HS-5 (cell line): ENCODE measurements at regions not wholly inside any gene's neighbourhood (a gene's known extent, or its start where the extent isn't known, plus 50 kb on each side); places are given as distances from the start of the nearest gene placed in this dataset.
"Not testable (repeated sequence)": the region's sequence is repeated elsewhere in the genome, so short reads cannot be mapped to it uniquely, and the experiment has no call there.

Source experiments
- DNase-seq: peaks from one replicate; pipeline ENCODE4 v3.0.0-alpha.2; 2012; ENCODE audit warnings: low read depth

DNA sequence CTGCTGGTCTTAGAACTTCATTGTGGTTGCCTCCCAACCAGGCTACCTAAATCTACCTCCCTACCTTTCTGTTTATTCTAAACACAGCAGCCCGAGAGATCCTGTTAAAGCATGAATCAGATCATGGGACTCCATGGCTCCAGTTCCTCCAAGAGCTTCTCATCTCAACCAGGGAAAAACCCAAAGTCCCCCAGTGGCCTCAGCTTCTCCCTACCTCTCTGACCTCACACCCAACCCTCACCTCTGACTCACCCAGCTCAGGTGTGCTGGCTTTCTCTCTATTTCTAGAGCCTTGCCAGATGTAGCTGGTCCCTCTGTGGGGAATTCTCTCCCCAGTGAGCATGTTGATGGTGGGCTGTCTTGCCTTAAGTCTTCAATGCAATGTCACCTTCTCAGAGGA, 93.8 kb upstream of the COPS8 start:
- no peak for DNase-seq

DNA sequence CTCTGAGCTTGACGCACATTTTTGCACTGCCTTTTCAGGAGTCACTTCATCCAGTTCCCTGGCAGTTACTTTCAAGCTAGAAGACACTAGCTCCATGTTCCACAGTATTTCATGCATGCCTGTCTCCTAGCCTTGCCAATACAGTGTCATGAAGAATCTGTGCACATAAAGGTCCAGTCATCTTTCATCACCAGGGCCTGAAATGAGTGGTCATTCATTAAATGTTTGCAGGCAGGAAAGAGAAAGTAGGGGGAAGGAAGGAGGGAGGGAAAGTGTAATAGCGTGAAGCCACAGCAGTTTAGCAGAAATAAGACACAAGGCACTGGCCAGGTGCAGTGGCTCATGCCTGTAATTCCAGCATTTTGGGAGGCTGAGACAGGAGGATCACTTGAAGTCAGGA, 92.4 kb upstream of the COPS8 start:
- DNase-seq, result no peak

DNA sequence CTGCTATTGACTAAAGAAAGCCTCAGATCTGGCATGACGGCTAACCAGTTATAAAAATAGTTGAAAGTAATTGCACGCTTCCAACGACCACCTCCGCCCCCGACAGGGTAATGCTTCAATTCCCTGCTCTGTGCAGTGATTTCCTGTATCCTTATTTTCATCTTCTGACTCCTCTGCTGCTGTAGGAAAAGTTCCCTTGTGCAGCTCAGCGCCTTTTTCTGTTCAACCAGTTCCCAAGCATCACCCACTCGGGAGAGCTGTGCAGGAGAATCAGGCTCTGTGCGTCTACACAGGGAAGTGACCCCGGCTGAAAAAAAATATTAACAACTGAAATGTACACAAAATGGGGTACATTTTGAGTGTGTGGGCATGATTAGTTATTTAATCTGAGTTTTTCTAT, 91.3 kb upstream of the COPS8 start:
- no peak for DNase-seq

DNA sequence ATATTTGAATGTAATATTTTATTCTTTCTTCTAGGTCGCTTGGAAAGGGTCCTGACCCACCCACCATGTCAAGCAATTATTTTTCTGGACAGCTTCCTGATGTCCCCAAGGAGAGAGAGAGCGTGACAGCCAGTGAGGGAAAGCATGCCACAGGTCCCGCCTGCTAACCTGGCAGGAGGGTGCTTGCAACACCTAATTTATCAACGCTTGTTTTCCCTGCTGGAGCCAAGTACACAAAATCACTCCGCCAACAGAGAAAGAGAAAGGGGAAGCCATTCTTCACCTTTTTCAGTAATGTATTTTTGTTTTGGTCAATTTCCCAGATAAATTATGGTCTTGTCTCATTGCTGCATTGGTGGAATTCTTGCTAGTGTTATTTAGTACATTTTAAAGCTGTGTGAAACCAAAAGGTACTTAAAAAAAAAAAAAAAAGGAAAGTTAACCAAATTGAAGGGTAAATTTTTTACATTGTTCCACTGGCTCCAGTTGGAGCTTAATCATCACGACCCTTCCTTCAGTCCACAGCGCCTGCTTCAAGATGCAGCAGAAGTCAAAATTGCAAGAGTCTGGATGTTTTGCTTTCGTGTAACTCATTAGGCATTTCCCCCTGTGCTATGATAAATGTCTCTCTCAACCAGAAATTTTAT, 88.5 kb upstream of the COPS8 start:
- DNase-seq, result no peak

DNA sequence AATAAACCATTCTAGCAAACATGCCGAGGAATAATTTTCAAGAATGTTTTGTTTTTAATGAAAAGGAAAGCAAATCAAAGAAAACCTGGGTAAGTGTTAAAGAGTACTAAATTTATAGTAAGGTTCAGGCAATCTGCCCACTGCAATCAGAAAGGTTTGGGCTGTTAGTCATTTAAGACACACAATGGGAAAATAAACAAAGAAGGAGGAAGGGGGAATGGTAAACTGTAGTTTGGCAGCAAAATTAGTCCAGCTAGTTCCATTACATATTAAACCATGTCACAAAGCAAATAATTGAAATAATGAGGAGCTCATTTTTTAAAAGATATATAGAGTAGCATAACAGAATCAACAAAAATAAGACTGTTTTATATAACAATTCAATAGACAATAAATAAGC, 87.5 kb upstream of the COPS8 start:
- DNase-seq, result no peak

DNA sequence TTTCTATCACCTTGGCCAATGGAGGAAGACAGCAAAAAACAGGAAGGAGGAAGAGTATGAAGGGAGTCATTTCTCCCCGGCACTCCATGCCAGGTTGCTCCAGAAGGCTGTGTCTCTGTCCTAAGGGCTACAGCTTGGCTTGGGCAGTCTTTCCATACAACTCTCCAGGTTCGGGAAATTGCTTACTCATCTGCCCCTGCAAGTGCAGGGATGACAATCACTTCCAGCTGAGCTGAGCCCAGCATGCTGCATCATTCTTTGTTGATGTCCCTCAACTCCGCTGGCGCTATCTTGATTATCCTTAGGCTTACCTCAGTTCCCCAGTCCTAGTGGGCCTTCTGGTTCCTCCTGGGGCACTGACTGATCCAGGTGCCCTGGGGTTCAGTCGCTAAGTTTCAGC, 86.9 kb upstream of the COPS8 start:
- DNase-seq, result no peak

DNA sequence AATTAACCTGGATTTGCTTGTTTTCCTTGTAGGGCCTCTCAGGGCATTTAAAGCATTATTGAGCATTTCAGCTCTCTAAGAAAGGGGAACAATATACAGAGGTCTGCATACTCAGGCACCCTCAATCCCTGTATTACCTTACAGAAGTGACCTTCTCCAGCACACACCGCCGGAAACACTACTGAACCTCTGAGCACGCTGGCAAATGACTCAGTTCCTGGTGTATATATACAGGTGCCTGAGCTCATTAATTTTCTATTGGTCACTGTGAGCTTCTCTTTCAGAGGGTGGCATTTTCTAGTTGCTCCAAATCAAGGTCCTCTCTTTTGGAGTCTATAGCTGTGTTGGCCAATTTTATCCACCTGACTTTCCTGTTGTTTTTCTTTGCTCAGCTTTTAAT, 85.2 kb upstream of the COPS8 start:
- no peak for DNase-seq

DNA sequence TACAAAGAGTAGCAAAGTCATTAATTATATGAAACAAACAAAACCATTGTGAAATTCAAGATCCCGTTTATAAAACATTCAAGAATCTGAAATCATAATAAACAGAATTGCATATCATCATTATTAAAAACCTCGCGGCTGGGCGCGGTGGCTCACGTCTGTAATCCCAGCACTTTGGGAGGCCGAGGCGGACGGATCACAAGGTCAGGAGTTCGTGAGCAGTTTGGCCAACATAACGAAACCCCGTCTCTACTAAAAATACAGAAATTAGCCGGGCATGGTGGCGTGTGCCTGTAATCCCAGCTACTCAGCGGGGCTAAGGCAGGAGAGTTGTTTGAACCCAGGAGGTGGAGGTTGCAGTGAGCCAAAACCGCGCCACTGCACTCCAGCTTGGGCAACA, 80.3 kb upstream of the COPS8 start:
- DNase-seq, result not testable (repeated sequence)

DNA sequence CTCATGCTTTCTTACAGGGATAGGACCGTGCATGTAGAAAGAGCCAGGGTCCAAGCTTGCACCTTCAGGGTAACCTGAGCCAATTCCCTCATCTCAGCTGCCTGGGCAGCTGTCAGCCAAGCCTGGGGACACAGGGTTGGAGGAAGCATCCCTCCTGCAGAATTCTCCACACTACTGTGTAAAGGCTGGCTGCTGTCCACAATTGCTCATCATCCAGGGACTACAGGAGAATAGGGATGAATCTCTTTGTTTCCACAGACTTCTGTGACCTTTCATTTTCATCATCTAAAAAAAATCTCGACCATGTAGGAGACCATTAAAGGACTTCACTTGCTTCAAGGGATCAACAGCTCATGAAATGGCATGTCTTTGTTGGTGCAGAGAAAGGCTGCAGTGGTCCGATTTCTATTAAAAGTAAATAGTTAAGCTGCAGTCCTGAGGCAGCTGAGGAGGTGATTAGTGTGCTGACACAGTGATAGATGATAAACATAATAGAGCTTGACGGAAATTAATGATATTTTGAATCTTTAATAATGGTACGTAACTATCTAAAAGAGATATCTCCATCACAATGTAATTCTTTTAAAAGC, 74.4 kb upstream of the COPS8 start:
- DNase-seq, result no peak

DNA sequence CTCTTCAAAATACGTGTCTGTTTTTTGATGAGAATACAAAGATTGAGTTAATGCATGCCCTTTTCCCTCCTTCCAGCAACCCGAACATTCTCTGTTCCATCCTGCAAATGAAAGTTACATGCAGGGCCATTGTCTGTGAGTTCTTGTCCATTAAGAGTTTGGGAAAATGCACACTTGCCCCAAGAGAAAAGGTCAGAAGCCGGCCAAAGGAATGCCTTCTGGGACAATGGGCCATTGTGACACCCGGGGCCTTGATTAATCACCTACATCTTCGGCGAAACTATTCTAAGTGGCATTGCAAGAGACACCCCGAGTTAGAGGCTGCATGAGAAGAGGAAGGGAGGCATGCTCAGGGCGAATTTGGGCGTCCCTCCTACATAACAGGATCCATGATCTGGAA, 73.7 kb upstream of the COPS8 start:
- no peak for DNase-seq

DNA sequence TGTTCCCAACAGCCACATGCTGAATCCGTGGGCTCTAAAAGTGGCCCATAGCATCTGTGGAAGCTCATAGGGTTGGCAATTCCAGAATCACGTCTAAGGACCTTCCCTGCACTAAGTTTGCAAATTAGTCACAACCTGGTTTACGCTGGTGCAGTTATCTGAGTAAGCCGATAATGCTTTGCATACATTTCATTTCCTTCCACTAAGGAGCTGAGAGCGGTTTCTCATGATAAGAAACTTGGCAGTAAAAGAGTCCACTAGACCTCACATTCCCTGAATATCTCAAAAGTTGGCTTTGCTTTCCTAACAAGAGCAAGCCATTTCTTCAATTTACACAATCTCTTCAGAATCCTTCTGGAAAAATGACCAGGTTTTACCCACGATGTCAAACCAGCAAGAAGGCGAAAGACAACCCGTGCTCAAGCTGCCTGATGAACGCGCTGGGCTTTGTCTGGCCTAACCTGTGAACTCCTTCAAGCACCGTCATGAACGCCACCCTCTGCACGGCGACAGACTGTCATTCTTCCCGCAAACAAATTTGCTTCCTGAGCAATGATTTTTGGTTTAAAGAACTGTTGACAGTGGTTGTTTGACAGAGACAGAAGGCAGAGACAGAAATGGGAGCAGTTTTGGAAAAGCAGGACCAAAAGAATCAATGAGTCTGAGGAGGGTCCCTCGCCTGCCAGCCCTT, 73.0 kb upstream of the COPS8 start:
- DNase-seq, result no peak

DNA sequence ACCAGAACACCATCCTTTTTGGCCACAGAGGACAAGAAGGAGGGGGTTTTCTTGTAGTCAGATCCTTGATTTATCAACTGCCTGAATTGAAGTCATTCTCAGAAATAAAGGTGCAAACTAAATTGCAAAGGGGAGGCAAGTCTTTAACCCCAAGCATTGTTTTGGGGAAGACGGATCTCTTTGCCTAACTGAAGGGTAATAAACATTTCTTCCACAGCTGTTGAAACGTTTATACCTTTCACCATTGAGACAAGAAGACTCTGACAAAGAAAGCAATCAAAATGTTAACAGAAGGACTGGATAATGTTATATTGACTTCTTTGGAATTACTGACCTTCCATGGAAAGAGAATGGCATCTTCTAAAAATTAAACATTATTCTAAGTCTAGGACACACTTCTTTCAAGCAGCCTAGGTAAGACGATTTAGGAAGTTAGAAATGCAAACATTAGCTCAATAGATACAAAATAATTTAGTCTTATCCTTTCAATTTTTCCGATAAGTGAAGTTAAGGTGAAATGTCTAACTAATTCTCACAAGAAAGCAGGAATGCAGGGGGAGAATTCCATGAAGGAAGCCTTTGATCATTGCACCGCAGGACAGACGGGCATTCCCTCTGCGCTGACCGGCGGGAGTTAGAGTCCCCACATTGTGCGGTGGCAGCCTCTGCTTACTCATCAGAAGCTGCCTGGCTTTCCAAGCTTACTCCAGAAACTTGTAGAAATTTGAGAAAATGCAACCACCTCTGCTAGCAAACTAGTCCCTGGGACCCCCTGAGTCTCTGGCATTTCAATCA, 69.4 kb upstream of the COPS8 start:
- DNase-seq, result no peak

DNA sequence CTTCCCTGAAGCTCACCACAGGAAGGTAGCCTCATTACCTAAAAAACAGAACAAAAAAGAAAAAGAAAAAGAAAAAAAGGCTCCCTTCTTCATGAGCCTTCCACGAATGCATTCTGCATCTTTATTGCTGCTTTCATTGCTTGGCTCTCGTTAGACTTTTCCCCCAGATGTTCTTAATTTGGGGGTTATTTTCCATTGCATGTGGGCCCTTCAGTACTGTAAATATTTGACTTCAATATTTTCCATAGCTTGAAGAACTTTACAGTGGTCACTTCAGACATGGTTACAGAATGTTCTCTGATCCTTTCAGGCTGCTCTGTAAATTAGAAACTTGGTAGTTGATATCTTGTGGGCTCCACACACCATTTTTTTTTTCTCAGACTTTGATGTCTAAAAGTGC, 65.6 kb upstream of the COPS8 start:
- no peak for DNase-seq

DNA sequence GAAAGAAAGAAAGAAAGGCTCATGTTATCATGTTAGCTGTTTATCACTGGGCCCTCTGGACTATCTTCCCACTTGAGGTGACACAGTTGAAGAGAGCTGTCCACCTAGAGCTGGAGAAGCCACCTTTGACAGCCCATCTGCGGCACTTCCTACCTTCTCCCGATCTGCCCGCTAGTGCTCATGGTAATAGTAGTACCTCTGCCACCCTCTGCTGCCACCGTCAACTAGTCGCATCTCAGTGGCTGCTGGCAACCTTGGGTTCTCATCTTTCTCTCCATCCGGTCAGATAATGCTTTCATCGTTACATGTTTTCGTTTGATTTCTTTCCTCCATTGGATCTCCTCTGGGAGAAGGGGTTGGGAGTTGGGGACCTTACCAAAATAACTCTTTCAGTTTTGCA, 63.2 kb upstream of the COPS8 start:
- no peak for DNase-seq

DNA sequence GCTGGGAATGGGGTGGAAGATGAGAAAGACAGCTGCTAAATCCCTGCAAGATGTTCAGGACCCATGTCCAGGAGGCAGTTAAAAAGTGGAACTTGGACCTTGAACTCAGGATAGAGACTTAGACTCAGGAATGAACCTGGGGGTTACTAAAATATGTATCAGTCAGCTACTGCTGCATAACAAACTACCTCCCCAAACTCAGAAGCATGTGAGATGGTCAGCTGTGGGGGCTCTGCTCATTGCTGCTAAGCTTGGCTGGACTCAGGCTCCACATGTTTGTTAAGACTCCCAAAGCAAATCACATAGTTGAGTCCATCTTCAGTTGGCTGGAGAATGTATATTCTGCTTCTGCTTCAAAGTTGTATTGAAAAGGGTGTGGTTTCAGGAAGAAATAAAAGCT, 61.4 kb upstream of the COPS8 start:
- no peak for DNase-seq

DNA sequence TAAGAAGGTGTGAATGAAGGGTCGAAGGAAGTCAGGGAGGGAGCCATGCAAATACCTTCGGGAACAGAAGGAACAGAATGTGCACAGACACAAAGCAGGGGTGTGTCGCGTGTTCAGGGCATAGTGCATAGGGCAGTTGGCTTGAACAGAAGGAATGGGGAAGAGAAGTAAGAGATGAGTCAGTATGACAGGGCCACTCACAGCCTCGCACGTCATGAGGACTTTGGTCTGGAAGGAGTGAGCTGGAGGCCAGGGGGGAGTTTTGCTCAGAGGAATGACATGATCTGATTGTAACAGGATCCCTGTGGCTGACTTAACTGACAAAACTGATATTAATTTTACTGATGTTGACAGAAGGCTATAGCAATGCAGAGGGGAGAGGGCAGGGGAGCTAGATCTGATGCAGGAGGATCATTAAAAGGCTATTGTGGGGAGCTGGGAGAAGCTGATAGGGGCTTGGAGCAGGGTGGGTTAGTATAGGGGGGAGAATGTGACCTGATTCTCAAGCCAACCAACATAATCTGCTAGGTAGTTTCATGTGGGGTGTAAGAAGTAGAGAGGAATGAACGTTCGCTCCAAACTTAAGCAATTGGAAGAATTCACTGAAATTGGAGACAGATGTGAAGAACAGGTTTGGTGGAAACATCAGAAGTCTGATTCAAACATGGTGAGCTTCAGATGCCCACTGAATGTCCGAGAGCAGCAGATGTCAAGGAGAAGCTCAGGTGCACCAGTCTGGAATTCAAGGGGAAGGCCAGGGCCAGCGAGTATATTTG, 60.4 kb upstream of the COPS8 start:
- peak; percentile 84 for DNase-seq

DNA sequence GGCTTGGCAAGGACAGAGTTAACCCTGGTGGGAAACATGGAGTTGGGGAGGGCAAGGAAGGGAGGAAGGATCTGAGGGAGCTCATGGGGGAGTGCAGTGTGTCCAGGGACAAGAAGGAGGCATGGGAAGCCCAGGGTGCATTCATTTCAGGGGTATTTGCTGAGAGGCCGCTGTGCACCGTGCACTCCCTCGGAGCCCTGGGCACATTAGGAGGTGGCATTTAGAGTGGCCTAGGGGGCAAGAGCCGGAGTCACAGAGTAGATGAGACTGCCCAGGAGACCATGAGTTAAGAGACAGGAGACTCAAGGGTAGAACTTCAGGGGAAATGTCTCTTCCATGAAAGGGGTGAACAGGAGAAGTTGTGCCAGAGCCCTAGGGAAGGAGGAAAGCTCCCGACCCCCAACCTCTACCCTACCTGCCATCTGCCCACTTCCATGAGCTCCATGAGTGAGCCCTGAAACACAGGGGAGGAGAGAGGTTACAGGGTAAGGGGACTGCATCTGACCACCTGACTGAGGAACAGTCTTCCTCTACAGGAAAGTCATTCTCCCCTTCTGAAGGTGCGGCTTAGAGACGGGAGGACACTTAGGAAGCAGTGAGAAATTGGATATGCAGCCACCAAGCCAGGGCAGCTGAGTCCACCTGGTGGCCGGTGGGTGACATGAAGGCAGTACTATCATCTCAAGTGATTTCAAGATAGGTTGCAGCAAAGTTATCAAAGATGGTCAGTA, 58.5 kb upstream of the COPS8 start:
- DNase-seq, result peak; percentile 56

DNA sequence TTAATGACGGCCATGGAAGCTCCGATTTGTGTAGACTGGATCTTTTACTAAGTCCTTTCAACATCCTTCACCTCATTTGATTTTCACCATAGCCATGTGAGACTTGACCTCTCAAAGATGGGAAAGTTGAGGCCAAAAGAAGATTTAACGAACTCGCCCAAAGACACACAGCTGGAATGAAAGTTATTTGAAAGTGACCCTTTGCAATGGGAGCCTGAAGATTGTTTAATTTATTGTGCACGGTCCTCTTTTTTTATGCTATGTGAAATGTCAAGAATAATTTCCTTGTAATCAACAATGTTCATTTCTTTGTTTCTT, 58.0 kb upstream of the COPS8 start:
- no peak for DNase-seq

DNA sequence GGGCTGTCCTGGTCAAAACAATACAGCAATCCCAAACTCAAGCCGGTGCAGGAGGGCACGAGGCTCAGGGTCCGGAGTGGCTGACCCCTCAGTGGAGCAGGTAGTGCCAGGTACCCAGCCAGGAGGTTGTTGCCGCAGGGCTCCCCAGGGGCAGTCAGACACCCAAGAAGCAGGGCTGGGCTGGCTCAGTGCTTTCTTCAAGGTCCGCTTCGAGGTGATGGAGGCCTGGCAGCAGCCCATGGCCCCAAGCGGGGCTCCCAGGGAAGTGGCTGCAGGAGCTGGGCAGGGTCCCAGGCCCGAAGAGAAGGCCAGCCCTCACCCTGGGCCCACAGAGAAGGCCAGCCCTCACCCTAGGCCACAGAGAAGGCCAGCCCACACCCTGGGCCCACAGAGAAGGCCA, 55.3 kb upstream of the COPS8 start:
- DNase-seq, result no peak

DNA sequence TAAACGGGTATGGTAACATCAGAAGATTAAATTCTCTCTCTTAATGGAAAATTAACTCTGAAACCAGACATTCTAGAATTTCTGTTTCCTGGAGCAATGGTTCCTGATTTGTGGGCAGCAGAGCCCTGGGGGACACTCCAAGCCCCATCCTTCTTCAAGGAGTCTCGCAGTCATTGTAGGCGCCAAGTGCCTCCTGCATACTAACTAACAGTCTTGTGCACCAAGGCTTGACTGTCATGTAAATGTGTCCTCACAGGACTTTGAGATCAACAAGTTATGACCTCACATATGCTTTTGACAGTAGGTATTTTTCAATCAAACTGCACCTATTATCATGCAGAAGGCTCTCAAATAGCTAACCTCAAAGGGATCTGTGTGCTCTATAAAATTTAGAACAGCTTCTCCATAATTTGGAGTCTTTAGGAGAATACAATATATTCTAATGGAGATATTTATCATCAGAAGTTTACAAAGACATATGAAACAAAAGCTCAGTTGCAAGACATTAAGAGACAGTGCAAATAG, 52.1 kb upstream of the COPS8 start:
- DNase-seq, result no peak

DNA sequence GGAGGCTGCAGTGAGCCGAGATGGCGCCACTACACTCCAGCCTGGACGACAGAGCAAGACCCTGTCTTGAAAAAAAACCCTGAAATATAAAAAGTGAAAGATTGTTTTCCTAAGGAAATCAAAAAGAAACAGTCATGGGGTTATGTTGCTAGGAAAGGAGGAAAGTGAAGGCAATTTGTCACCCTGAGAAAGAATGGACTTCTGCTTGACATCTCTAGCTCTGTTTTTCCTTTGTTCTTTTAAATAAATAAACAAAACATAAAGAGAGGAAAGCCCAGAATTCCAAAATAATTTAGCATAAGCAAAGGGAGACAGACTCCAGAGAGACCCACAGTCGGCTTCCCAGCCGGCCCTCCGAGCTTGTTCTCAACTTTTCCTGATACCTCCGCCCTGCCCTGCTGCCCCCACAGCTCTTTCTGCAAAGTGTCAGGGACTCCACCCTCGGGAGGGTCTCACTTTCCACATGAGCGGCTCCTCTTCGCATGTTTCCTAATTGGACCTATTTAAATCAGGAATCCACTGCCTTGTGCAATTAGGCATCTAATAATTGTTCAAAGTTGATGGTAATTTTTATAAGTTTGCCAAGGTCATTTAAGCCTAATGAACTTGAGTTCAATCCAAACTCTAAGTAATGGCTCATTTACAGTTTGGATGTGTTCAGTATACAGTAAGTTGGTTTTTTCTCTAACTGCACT, 49.8 kb upstream of the COPS8 start:
- DNase-seq, result no peak
